Ishikawa (cell line): ENCODE measurements at regions not wholly inside any gene's neighbourhood (a gene's known extent, or its start where the extent isn't known, plus 50 kb on each side); places are given as distances from the start of the nearest gene placed in this dataset.

Experiments used
- CEBPB ChIP-seq: IDR thresholded peaks from 2 replicates; pipeline ENCODE4 v1.6.1; 2012
- CREB1 ChIP-seq: IDR thresholded peaks from 2 replicates; pipeline ENCODE4 v1.6.1; 2012; ENCODE audit warnings: low read depth
- EGR1 ChIP-seq: IDR thresholded peaks from 2 replicates; pipeline ENCODE4 v1.6.1; 2012
- EP300 ChIP-seq: IDR thresholded peaks from 2 replicates; pipeline ENCODE4 v1.6.1; 2012; ENCODE audit warnings: borderline replicate concordance
- FOXM1 ChIP-seq: IDR thresholded peaks from 2 replicates; pipeline ENCODE4 v1.6.1; 2012; ENCODE audit warnings: low read depth, borderline replicate concordance
- MAX ChIP-seq: IDR thresholded peaks from 2 replicates; pipeline ENCODE4 v1.6.1; 2012
- NFIC ChIP-seq: IDR thresholded peaks from 2 replicates; pipeline ENCODE4 v1.6.1; 2012
- RAD21 ChIP-seq: IDR thresholded peaks from 2 replicates; pipeline ENCODE4 v1.6.1; 2012; ENCODE audit warnings: low read depth
- REST ChIP-seq: IDR thresholded peaks from 2 replicates; pipeline ENCODE4 v1.6.1; 2012; ENCODE audit warnings: low read depth, mild to moderate bottlenecking
- TAF1 ChIP-seq: IDR thresholded peaks from 2 replicates; pipeline ENCODE4 v1.6.1; 2012; ENCODE audit warnings: low read depth, mild to moderate bottlenecking
- TCF12 ChIP-seq: IDR thresholded peaks from 2 replicates; pipeline ENCODE4 v1.6.1; 2012; ENCODE audit warnings: low read depth
- TEAD4 ChIP-seq: IDR thresholded peaks from 2 replicates; pipeline ENCODE4 v1.6.1; 2012
- USF1 ChIP-seq: IDR thresholded peaks from 2 replicates; pipeline ENCODE4 v1.6.1; 2012
- YY1 ChIP-seq: IDR thresholded peaks from 2 replicates; pipeline ENCODE4 v1.6.1; 2012; ENCODE audit warnings: low read depth
- ZBTB7A ChIP-seq: IDR thresholded peaks from 2 replicates; pipeline ENCODE4 v1.6.1; 2012; ENCODE audit warnings: low read depth

- TF ChIP-seq TAF1, result no peak
- no peak for TF ChIP-seq FOXM1
- no peak for TF ChIP-seq YY1
- TF ChIP-seq USF1, result no peak
- no peak for TF ChIP-seq REST
- no peak for TF ChIP-seq RAD21
- no peak for TF ChIP-seq NFIC
- no peak for TF ChIP-seq CEBPB
- TF ChIP-seq ZBTB7A, result no peak
- no peak for TF ChIP-seq CREB1
- no peak for TF ChIP-seq EP300
- no peak for TF ChIP-seq MAX
Observed at GRCh38 chr10:65235266-65235665, 1690.6 kb upstream of the LRRTM3 start.

GRCh38 chr10:65235846-65236245, 1690.0 kb upstream of the LRRTM3 start:
- TF ChIP-seq FOXM1 (no peak), MAX (no peak), ZBTB7A (no peak), NFIC (no peak), EGR1 (no peak), REST (no peak), USF1 (no peak), TCF12 (no peak), TAF1 (no peak), TEAD4 (no peak), RAD21 (no peak), EP300 (no peak)

GRCh38 chr10:65265451-65265954, 1660.3 kb upstream of the LRRTM3 start:
- TF ChIP-seq RAD21, result no peak
- no peak for TF ChIP-seq MAX
- TF ChIP-seq REST, result no peak
- no peak for TF ChIP-seq NFIC

GRCh38 chr10:65270969-65271368, 1654.9 kb upstream of the LRRTM3 start:
- TF ChIP-seq EGR1, result no peak
- no peak for TF ChIP-seq NFIC
- no peak for TF ChIP-seq REST
- no peak for TF ChIP-seq CEBPB
- no peak for TF ChIP-seq CREB1
- no peak for TF ChIP-seq TAF1
- TF ChIP-seq TCF12, result no peak
- TF ChIP-seq USF1, result no peak
